Left ventricle myocardium inferior (tissue), 1 donor: ENCODE measurements at regions not wholly inside any gene's neighbourhood (a gene's known extent, or its start where the extent isn't known, plus 50 kb on each side); places are given as distances from the start of the nearest gene placed in this dataset.

Experiments
- DNase-seq: peaks from one replicate; pipeline ENCODE4 v3.0.0-alpha.2; 2020
- H3K27ac ChIP-seq: fragments of 200-600 bp; replicated peaks from 2 replicates; pipeline ENCODE4 v1.8.0; 2021
- H3K27me3 ChIP-seq: fragments of 200-600 bp; 2 replicates; pipeline ENCODE4 v1.8.0; 2021; ENCODE audit warnings: low read depth
- H3K36me3 ChIP-seq: fragments of 200-600 bp; 2 replicates; pipeline ENCODE4 v1.8.0; 2021
- H3K4me1 ChIP-seq: fragments of 200-600 bp; 2 replicates; pipeline ENCODE4 v1.8.0; 2021
- H3K4me3 ChIP-seq: fragments of 200-600 bp; 2 replicates; pipeline ENCODE4 v1.8.0; 2021; ENCODE audit warnings: mild to moderate bottlenecking, moderate library complexity
- H3K9me3 ChIP-seq: fragments of 200-600 bp; replicated peaks from 2 replicates; pipeline ENCODE4 v1.8.0; 2021
- intact Hi-C: fragments of 100-400 bp; cut with micrococcal nuclease; formaldehyde crosslinking; loops from one replicate; pipeline ENCODE4 v1.11.0; 2022
- TF ChIP-seq, protein P1 (sequence below): fragments of 200-600 bp; IDR thresholded peaks from 2 replicates; pipeline ENCODE4 v1.8.0; 2021; ENCODE audit warnings: antibody characterized with exemption, mild to moderate bottlenecking, borderline replicate concordance
- donor health status: DM: no; HTN: yes; CAD: no; lungs with severe emphysema.

DNA sequence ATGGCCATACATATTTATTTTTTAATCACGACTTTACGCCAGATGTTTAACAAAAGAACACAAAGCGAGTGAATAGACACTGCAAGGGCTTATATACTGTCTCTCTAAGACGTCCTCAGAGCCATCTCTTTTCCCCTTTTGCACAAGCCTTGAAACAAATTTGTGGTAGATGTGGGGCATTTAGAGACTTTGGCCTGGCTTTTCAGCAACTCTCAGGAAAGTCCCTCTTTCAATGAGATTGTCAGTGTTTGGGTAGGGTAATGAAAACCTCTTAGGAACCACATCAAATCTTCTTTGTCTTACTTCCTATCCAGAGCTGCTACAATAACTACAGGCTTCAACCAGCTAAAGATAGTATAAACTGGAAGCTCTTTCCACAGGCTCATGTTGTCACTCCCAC, 380.0 kb downstream of the ANXA1 start:
- intact Hi-C loops: no loop called here

DNA sequence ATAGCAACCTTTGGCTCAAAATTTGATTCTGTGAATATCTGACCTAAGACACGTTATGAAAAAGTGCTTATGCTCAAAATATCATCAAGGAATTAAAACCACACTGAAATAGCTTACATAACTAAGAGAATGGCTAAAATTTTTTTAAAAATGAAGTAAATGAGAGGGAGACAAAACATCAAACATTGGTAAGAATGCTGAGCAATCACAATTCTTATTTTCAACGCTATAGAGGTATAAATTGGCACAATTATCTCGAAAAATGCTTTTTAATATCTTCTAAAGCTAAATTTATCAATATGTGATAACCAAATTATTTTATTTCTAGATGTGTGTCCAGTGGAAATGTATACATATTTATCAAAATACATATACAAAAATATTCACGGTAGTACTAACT, 381.3 kb downstream of the ANXA1 start:
- intact Hi-C loops: no loop called here
- TF ChIP-seq, protein P1, sequence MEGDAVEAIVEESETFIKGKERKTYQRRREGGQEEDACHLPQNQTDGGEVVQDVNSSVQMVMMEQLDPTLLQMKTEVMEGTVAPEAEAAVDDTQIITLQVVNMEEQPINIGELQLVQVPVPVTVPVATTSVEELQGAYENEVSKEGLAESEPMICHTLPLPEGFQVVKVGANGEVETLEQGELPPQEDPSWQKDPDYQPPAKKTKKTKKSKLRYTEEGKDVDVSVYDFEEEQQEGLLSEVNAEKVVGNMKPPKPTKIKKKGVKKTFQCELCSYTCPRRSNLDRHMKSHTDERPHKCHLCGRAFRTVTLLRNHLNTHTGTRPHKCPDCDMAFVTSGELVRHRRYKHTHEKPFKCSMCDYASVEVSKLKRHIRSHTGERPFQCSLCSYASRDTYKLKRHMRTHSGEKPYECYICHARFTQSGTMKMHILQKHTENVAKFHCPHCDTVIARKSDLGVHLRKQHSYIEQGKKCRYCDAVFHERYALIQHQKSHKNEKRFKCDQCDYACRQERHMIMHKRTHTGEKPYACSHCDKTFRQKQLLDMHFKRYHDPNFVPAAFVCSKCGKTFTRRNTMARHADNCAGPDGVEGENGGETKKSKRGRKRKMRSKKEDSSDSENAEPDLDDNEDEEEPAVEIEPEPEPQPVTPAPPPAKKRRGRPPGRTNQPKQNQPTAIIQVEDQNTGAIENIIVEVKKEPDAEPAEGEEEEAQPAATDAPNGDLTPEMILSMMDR: no peak

More for the DNA sequence above, 380.0 kb downstream of the ANXA1 start:
- TF ChIP-seq, protein P1: no peak
- DNase-seq: no peak
- Histone ChIP-seq H3K4me1 (no peaks in the 10 kb centered on the region), H3K36me3 (no peaks in the 10 kb centered on the region), H3K9me3 (no peaks in the 10 kb centered on the region), H3K27me3 (no peaks in the 10 kb centered on the region), H3K27ac (no peak overlapping the region), H3K4me3 (no peak overlapping the region)

DNA sequence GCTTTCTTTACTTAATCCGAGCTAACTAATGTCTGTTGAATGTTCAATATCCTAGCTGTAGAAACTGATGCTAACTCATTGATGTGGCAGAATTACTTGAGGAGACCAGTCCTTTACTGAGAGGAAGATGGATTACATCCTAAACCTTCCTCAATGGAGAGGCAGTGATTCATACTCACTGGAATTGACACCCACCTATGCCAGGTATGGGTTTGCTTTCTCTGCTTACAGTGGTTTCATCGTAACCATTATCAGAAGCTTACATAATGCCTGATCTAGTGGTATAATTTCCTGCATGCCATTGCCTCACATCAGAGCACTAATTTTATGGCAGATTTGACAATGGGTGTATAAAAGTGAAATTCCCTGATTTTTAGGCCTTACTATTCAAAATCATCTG, 384.7 kb downstream of the ANXA1 start:
- DNase-seq: no peak
- intact Hi-C loops: no loop called here

More for the DNA sequence above, 381.3 kb downstream of the ANXA1 start:
- no peaks in the 10 kb centered on the region for H3K9me3 ChIP-seq
- H3K4me3 ChIP-seq: no peak overlapping the region
- no peaks in the 10 kb centered on the region for H3K4me1 ChIP-seq
- H3K27me3 ChIP-seq: no peaks in the 10 kb centered on the region
- no peaks in the 10 kb centered on the region for H3K36me3 ChIP-seq
- DNase-seq: no peak
- H3K27ac ChIP-seq: no peak overlapping the region

DNA sequence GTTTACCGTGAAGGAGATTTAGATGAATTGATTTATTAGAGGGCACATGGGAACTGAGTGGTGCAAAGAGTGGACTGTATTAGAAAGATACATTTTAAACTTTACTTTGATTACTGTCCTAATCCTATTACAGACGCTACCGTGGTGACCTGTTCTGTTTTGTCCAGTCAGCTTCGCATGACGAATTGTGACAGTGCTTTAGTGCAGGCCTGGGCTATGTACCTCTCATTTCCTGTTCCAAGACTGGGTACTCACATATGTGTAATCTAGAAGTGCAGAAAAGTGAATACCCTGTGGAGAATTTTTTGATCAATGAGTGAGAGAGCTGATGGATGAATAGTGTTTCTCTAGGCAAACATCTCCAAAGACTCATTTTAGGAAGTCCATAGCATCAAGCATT, 385.9 kb downstream of the ANXA1 start:
- no peak overlapping the region for H3K4me3 ChIP-seq
- TF ChIP-seq, protein P1: no peak
- DNase-seq: no peak
- H3K9me3 ChIP-seq: no peaks in the 10 kb centered on the region
- H3K27ac ChIP-seq: no peak overlapping the region
- no peaks in the 10 kb centered on the region for H3K27me3 ChIP-seq
- H3K4me1 ChIP-seq: no peaks in the 10 kb centered on the region
- no peaks in the 10 kb centered on the region for H3K36me3 ChIP-seq
- intact Hi-C loops: no loop called here

More for the DNA sequence above, 384.7 kb downstream of the ANXA1 start:
- Histone ChIP-seq H3K36me3 (no peaks in the 10 kb centered on the region), H3K4me3 (no peak overlapping the region), H3K27me3 (no peaks in the 10 kb centered on the region), H3K9me3 (no peaks in the 10 kb centered on the region), H3K27ac (no peak overlapping the region), H3K4me1 (no peaks in the 10 kb centered on the region)
- TF ChIP-seq, protein P1: no peak

DNA sequence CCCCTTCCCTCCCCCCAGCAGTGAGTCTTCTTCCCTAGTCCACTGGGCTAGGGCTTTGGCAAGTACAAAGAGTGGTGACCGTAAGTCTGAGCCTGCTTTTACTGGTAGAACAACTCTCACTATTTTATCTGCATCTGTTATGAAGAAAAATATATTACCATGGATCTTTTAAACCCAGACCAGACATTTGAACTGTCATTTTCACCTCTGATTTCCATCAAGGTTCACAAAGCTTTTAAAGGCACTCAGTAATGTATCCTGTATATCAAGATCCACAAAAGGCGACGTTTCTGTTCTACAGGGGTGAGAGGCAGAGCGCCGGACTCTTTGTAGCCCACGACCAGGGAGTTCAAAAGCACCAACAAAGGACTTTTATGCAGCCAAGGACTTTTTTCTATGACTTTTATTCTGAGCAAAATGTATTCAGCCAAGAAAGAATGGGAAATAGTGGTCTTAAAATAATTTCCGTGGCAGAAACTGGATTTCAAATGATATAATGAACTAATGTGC, 388.3 kb downstream of the ANXA1 start:
- TF ChIP-seq, protein P1: no peak
- no peak for DNase-seq
- no peak overlapping the region for H3K27ac ChIP-seq
- H3K4me3 ChIP-seq: no peak overlapping the region
- H3K9me3 ChIP-seq: no peaks in the 10 kb centered on the region
- H3K36me3 ChIP-seq: no peaks in the 10 kb centered on the region
- intact Hi-C loops: no loop called here
- no peaks in the 10 kb centered on the region for H3K27me3 ChIP-seq
- H3K4me1 ChIP-seq: no peaks in the 10 kb centered on the region

DNA sequence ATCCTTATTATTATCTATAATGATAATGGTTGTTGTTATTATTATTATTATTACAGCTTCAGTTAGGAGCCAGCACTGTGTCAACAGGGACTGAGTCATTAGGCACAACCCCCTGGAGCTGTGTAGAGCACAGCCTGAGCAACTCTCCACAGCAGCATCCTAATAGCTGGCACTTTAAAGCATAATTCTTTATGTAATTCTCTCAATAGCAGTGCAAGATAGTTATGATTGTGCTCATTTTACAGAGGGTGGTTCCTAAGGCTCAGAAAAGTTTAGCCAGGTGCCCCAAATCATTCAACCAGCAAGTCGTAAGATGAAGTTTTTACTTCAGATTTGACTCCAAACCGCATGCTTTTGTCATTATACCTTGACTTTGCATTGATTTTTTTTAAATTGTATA, 390.3 kb downstream of the ANXA1 start:
- H3K9me3 ChIP-seq: no peaks in the 10 kb centered on the region
- H3K27me3 ChIP-seq: no peaks in the 10 kb centered on the region
- DNase-seq: no peak
- no peak overlapping the region for H3K4me3 ChIP-seq
- no peak overlapping the region for H3K27ac ChIP-seq
- intact Hi-C loops: no loop called here
- TF ChIP-seq, protein P1: no peak
- H3K36me3 ChIP-seq: no peaks in the 10 kb centered on the region
- H3K4me1 ChIP-seq: no peaks in the 10 kb centered on the region
